ENCODE measurements at regions not wholly inside any gene's neighbourhood (a gene's known extent, or its start where the extent isn't known, plus 50 kb on each side); places are given as distances from the start of the nearest gene placed in this dataset.

DNA sequence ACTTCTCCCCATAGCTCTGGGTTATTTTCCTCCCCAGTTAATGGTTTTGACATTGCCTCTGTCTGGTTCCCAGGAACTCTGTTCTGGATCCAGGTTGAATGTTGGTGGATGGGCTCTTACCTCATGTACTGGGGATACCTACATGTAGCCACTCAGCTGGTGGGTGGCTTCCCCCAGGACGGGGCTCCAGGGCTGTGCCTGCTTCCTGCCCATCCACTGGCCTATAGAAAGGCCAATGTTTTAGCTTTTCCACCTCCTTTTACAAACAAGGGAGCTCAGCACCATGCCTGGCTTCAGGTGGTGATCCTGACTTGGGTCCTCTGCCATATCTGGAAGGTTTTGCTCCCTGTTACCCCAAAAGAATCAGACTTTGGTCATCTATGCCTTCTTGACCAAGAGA lies 120.2 kb downstream of the AKAP11 start:
- Mint-ChIP-seq H3K4me1 (peaks cover 82% of the 10 kb centered on the region), H3K9me3 (ENCODE audit: low read depth) (no peaks in the 10 kb centered on the region), H3K4me3 (no peak overlapping the region), H3K36me3 (peaks cover 8% of the 10 kb centered on the region), H3K27ac (peak overlapping the region; percentile 94), H3K27me3 (no peaks in the 10 kb centered on the region)
- ATAC-seq (no peak), DNase-seq (no peak)
- CTCF ChIA-PET = interaction anchor here (0.8 to 5.4 kb wide), 10 partner anchors 10 to 120 kb away, joined by 3 to 44 read pairs (median 5); no protein-coding TSS in a partner anchor

- H3K9me3 Mint-ChIP-seq (ENCODE audit: low read depth) = no peaks in the 10 kb centered on the region
- peak overlapping the region; percentile 60 for H3K4me3 Mint-ChIP-seq
- H3K36me3 Mint-ChIP-seq = peaks cover 13% of the 10 kb centered on the region
- peak overlapping the region; percentile 94 for H3K27ac Mint-ChIP-seq
- ATAC-seq (peak; percentile 65), DNase-seq (peak; percentile 80)
- H3K4me1 Mint-ChIP-seq = peaks cover 82% of the 10 kb centered on the region
- CTCF ChIA-PET = interaction anchor here (0.8 to 5.4 kb wide), 11 partner anchors 8 to 120 kb away, joined by 3 to 44 read pairs (median 5); no protein-coding TSS in a partner anchor
- no peaks in the 10 kb centered on the region for H3K27me3 Mint-ChIP-seq
Measured at GRCh38 chr13:42392716-42393572, 121.0 kb downstream of the AKAP11 start.

DNA sequence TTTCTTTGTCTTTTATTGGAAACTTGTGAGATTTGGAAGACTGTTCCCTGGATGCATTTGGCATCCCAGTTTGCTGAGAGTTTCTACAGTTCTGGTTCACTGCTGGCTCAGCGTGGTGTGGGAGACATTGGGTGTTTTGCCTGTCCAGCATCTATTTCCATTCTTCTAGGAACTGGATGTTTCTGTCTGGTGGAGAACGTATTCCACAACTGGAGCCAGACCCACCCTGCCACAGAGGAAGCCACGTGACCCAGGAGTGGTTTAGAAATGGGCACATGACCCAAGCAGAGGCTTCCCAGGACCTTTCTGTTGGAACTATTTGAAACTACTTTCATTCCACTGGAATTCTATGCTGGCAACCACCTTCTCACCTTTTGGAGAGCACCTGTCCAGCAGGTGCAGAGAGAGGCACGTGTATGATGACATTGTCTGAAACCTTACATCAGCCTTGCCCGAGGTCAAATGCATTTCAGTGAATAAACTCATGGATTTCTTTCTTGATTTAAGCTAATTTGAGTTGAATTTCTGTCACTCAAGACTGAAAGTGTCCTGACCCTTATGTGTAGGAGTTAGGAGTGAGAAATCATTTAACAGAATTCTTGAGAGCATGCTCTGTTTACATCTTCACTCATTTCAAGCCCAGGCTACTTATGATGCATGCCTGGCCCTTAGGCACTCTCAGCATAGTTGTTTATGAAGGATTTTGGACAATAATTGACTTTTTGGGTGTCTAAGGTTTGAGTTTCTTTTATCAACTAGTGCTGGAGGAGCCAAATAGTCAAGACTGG lies 121.8 kb downstream of the AKAP11 start:
- no peak for ATAC-seq
- H3K36me3 Mint-ChIP-seq = peaks cover 13% of the 10 kb centered on the region

DNA sequence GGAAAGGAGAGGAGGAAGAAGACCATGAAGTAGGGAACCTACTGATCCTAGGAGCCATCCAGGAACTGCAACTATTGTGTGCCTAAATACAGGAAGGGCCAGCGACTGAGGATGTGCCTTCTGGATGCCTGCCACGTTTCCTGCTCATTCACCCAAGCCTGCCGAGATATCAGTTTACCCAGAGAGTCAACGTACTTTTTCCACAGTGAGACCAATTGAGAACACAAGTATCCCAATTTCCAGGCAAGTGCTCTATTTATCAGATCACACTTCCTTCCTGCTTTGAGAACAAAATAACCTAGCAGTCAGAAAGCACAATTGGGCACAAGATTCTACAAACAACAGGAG lies 122.4 kb downstream of the AKAP11 start:
- Mint-ChIP-seq H3K27ac (peak overlapping the region; percentile 94), H3K27me3 (no peaks in the 10 kb centered on the region), H3K9me3 (ENCODE audit: low read depth) (no peaks in the 10 kb centered on the region), H3K4me3 (peak overlapping the region; percentile 60), H3K4me1 (peaks cover 78% of the 10 kb centered on the region), H3K36me3 (peaks cover 13% of the 10 kb centered on the region)
- CTCF ChIA-PET = interaction anchor here (2.5 to 5.4 kb wide), 2 partner anchors 10 to 16 kb away, joined by 14 to 44 read pairs; no protein-coding TSS in a partner anchor
- ATAC-seq = no peak
- DNase-seq = no peak

More for the DNA sequence above, 121.8 kb downstream of the AKAP11 start:
- Mint-ChIP-seq H3K4me3 (peak overlapping the region; percentile 60), H3K27me3 (no peaks in the 10 kb centered on the region), H3K4me1 (peaks cover 79% of the 10 kb centered on the region), H3K9me3 (ENCODE audit: low read depth) (no peaks in the 10 kb centered on the region), H3K27ac (peak overlapping the region; percentile 94)
- CTCF ChIA-PET = interaction anchor here (1.1 to 5.4 kb wide), 6 partner anchors 10 to 85 kb away, joined by 3 to 44 read pairs (median 10); no protein-coding TSS in a partner anchor
- DNase-seq = no peak

DNA sequence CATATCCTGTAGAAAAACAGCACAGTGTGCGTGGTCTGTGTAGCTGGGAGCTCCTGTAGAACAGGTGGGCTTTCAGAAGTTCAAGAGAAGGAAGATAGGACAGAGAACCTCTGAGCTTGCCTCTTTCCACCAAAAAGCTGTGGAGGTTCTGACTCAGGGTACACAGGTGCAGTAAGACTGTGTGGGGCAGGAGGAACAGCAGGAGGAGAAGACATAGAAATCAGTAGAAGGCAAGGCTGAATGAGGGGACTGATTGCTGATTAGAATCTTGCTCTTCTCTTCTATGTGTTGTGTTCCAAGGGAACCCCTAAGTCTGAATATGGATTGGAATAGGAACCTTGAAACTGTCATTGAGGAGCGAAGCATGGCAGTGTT lies 122.7 kb downstream of the AKAP11 start:
- no peak for DNase-seq
- CTCF ChIA-PET = interaction anchor here (2.5 to 5.4 kb wide), 2 partner anchors 9 to 16 kb away, joined by 14 to 44 read pairs; no protein-coding TSS in a partner anchor
- Mint-ChIP-seq H3K27me3 (no peaks in the 10 kb centered on the region), H3K27ac (peak overlapping the region; percentile 94), H3K9me3 (ENCODE audit: low read depth) (no peaks in the 10 kb centered on the region), H3K4me3 (peak overlapping the region; percentile 60), H3K36me3 (peaks cover 13% of the 10 kb centered on the region), H3K4me1 (peaks cover 79% of the 10 kb centered on the region)
- ATAC-seq = peak; percentile 22

GRCh38 chr13:42395086-42395821 lies 123.3 kb downstream of the AKAP11 start:
- Mint-ChIP-seq H3K27me3 (no peaks in the 10 kb centered on the region), H3K27ac (peak overlapping the region; percentile 94), H3K9me3 (ENCODE audit: low read depth) (no peaks in the 10 kb centered on the region), H3K36me3 (peaks cover 13% of the 10 kb centered on the region), H3K4me3 (peak overlapping the region; percentile 60), H3K4me1 (peaks cover 84% of the 10 kb centered on the region)
- peak; percentile 61 for DNase-seq
- peak; percentile 13 for ATAC-seq
- CTCF ChIA-PET = interaction anchor here (1.1 to 5.4 kb wide), 3 partner anchors 9 to 122 kb away, joined by 3 to 44 read pairs (median 14); no protein-coding TSS in a partner anchor

- peak overlapping the region; percentile 94 for H3K27ac Mint-ChIP-seq
- H3K9me3 Mint-ChIP-seq (ENCODE audit: low read depth) = no peaks in the 10 kb centered on the region
- peak overlapping the region; percentile 50 for H3K4me3 Mint-ChIP-seq
- CTCF ChIA-PET = interaction anchor here (0.7 to 1.6 kb wide), 6 partner anchors 10 to 124 kb away, joined by 3 to 10 read pairs (median 3); no protein-coding TSS in a partner anchor
- peaks cover 14% of the 10 kb centered on the region for H3K36me3 Mint-ChIP-seq
- peaks cover 89% of the 10 kb centered on the region for H3K4me1 Mint-ChIP-seq
- no peaks in the 10 kb centered on the region for H3K27me3 Mint-ChIP-seq
- peak; percentile 88 for DNase-seq
- ATAC-seq = peak; percentile 28
Measured at GRCh38 chr13:42396501-42396900, 124.5 kb downstream of the AKAP11 start.

- H3K4me1 Mint-ChIP-seq = peaks cover 88% of the 10 kb centered on the region
- CTCF ChIA-PET = interaction anchor here (0.7 to 1.6 kb wide), 7 partner anchors 8 to 124 kb away, joined by 3 to 10 read pairs (median 3); no protein-coding TSS in a partner anchor
- H3K9me3 Mint-ChIP-seq (ENCODE audit: low read depth) = no peaks in the 10 kb centered on the region
- ATAC-seq (no peak), DNase-seq (no peak)
- H3K27ac Mint-ChIP-seq = peak overlapping the region; percentile 94
- H3K27me3 Mint-ChIP-seq = no peaks in the 10 kb centered on the region
- peaks cover 14% of the 10 kb centered on the region for H3K36me3 Mint-ChIP-seq
- H3K4me3 Mint-ChIP-seq = peak overlapping the region; percentile 50
Measured at GRCh38 chr13:42396901-42397655, 125.1 kb downstream of the AKAP11 start.

DNA sequence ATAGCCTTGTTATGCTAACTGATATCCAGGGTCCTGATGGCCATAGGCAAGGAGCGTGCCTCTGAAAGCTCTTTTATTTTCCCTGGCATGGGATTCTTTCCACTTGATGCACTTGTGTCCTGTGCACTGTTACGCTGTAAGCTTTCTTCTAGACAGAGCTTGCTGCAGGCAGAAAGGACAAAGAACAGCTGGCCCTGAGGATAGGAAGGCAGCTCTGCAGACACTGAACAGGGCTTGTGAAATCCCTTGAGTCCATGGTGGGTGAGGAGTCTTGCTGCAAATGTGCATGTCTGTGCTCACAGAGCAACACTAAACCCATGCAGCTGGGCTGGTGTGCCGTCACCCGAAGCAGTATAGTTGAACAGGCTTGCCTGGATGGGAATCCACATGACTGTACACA lies 126.6 kb downstream of the AKAP11 start:
- Mint-ChIP-seq H3K36me3 (peaks cover 14% of the 10 kb centered on the region), H3K4me1 (peaks cover 79% of the 10 kb centered on the region), H3K4me3 (no peak overlapping the region), H3K27me3 (no peaks in the 10 kb centered on the region), H3K9me3 (ENCODE audit: low read depth) (no peaks in the 10 kb centered on the region), H3K27ac (no peak overlapping the region)
- ATAC-seq (no peak), DNase-seq (no peak)
- CTCF ChIA-PET = interaction anchor here (0.6 kb wide), 1 partner anchor 146 kb away, joined by 3 read pairs; no protein-coding TSS in a partner anchor

- CTCF ChIA-PET = no interaction called here
- ATAC-seq = peak; percentile 31
- DNase-seq = no peak
- Mint-ChIP-seq H3K4me3 (no peak overlapping the region), H3K4me1 (peaks cover 66% of the 10 kb centered on the region), H3K36me3 (peaks cover 14% of the 10 kb centered on the region), H3K9me3 (ENCODE audit: low read depth) (no peaks in the 10 kb centered on the region), H3K27me3 (no peaks in the 10 kb centered on the region), H3K27ac (peak overlapping the region; percentile 54)
Measured at GRCh38 chr13:42400188-42400833, 128.4 kb downstream of the AKAP11 start.

- Mint-ChIP-seq H3K27me3 (no peaks in the 10 kb centered on the region), H3K9me3 (ENCODE audit: low read depth) (no peaks in the 10 kb centered on the region), H3K4me1 (peaks cover 68% of the 10 kb centered on the region), H3K4me3 (no peak overlapping the region), H3K27ac (no peak overlapping the region), H3K36me3 (peaks cover 14% of the 10 kb centered on the region)
- ATAC-seq (no peak), DNase-seq (no peak)
- CTCF ChIA-PET = no interaction called here
Measured at GRCh38 chr13:42401376-42401775, 129.4 kb downstream of the AKAP11 start.

Data from activated CD8-positive, alpha-beta memory T cell treated with anti-CD3 and anti-CD28 coated beads, Interleukin-2, amount 10 ng/mL, durations not matched to agents 7 days and 5 days (primary cell).